Heart right ventricle (tissue), 16 donors: ENCODE measurements at regions not wholly inside any gene's neighbourhood (a gene's known extent, or its start where the extent isn't known, plus 50 kb on each side); places are given as distances from the start of the nearest gene placed in this dataset.

Experiments used
- ATAC-seq, 8 donors: fragments of 200-7000 bp; cut with Tn5 transposase; one replicate each; pipeline ENCODE4 v1.9.1; 2020; ENCODE audit warnings: mild to moderate bottlenecking in 8 of 8, moderate library complexity in 8 of 8, moderate number of reproducible peaks in 1 of 8
- DNase-seq, 2 donors: peaks; one replicate each; pipeline ENCODE4 v3.0.0-alpha.2; 2020
- H3K27ac ChIP-seq, 10 donors: fragments of 200-600 bp; sonication (generic) in 2 of 10; one replicate each; pipeline versions ENCODE4 v1.5.0 to v1.8.0; 2020 to 2022; ENCODE audit warnings: mild to moderate bottlenecking in 3 of 10
- H3K27me3 ChIP-seq, 7 donors: fragments of 200-600 bp; one replicate each; pipeline ENCODE4 v1.8.0; 2021 to 2022; ENCODE audit warnings: mild to moderate bottlenecking in 2 of 7
- H3K36me3 ChIP-seq, 9 donors: fragments of 200-600 bp; sonication (generic) in 1 of 9; one replicate each; pipeline versions ENCODE4 v1.5.0 to v1.8.0; 2020 to 2022; ENCODE audit warnings: mild to moderate bottlenecking in 2 of 9
- H3K4me1 ChIP-seq, 9 donors: fragments of 200-600 bp; sonication (generic) in 1 of 9; one replicate each; pipeline versions ENCODE4 v1.5.0 to v1.8.0; 2020 to 2022; ENCODE audit warnings: mild to moderate bottlenecking in 4 of 9
- H3K4me3 ChIP-seq, 10 donors: fragments of 200-600 bp; sonication (generic) in 2 of 10; one replicate each; pipeline versions ENCODE4 v1.5.0 to v1.8.0; 2020 to 2022; ENCODE audit warnings: mild to moderate bottlenecking in 7 of 10, moderate library complexity in 2 of 10
- H3K9me3 ChIP-seq, 11 donors: fragments of 200-600 bp in 10 of 11; sonication (generic) in 2 of 11; one replicate each; pipeline versions ENCODE4 v1.5.0 to v1.8.0; 2013 to 2022; ENCODE audit warnings: mild to moderate bottlenecking in 2 of 11, control low read depth in 1 of 11, moderate library complexity in 1 of 11
- CTCF ChIP-seq, 9 donors: fragments of 200-600 bp; sonication (generic) in 2 of 9; IDR thresholded peaks; one replicate each; pipeline versions ENCODE4 v1.5.0 to v1.8.0; 2021 to 2022; ENCODE audit warnings: antibody characterized with exemption in 9 of 9, mild to moderate bottlenecking in 5 of 9, moderate library complexity in 1 of 9
- WGBS, 2 donors: extraction: QIAGEN DNeasy Blood & Tissue Kit; methylation state at CpG; one replicate each; pipeline ENCODE4 v1.1.7; 2013; ENCODE audit warnings: inconsistent platforms in 1 of 2; 5-methylcytosine and 5-hydroxymethylcytosine counted together
- intact Hi-C, 10 donors: fragments of 100-400 bp; cut with DNase I; formaldehyde crosslinking; loops; one replicate each; pipeline versions ENCODE4 v1.11.1 to v1.14.2; 2022
- donor health status: Arrhythmogenic right ventricular cardiomyopathy.
- donor health status: ischemic (EF 13 %, LVEDD 7.1; RV severe dilation, severe dysfunction).
- donor health status: healthy with polysubstance abuse.
- donor health status: DM: no; HTN: yes; CAD: no.
- donor health status: DM: no; HTN: no; CAD: no.
- donor health status: ischemic (EF 25% LVEDD 6.9; RV normal size, moderate dysfunction).
- donor health status: ischemic (EF 25% LVEDD 5.7; RV mildly dilated, moderate dysfunction).
- donor health status: healthy.
- donor health status: DM: yes; HTN: yes; CAD: no.
- donor health status: Ischemic cardiomyopathy.
- donor health status: ischemic (EF 35%, LVEDD 5.7; RV mildly dilated, moderate dysfunction).
- donor health status: nonischemic (EF 11% LVEDD 7.7; RV severe dilation, severe dysfunction).
- donor health status: DM: yes; HTN: yes; CAD: no.
- donor health status: PGD.
- donor health status: ischemic (EF 29% LVEDD 5.4; RV normal size, mild dysfunction).
- donor health status: nonischemic (EF 23%, LVEDD 6.1; RV moderate dilation, normal function).

DNA sequence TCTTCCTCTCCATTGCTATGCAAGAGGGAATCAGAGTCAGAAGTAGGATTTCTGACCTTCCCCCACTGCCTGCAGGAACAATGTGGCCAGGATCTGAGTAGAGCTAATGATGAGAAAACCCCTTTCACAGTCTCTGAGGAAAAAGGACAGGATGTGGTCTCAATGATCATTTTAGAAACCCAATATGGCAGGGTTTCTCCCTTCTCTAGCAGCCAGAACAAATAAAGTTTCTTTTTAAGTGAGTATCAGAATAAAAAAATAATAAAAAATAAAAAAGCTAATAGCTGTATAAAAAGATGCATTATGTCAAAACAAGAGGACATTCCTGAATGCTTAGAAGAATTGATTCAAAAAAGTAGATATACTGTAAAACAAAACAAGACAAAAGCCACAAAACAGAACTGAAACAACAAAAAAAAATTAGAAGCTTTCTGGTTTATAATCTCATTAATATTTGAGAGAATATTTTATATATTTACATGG is 1124.9 kb upstream of the ZEB2 start:
- TF ChIP-seq CTCF (IDR thresholded peaks at IDR 0.05): no peak
- H3K27ac ChIP-seq: no peak overlapping the region
- peaks cover 0 to 8% (median 0%) of the 10 kb centered on the region in 11 donors for H3K9me3 ChIP-seq
- ATAC-seq (no peak), DNase-seq (no peak)
- no peak overlapping the region for H3K4me3 ChIP-seq
- intact Hi-C loops: no loop called here
- no peaks in the 10 kb centered on the region for H3K27me3 ChIP-seq
- H3K4me1 ChIP-seq: peaks cover 0 to 12% (median 0%) of the 10 kb centered on the region in 9 donors
- H3K36me3 ChIP-seq: no peaks in the 10 kb centered on the region

- Histone ChIP-seq H3K27me3 (no peaks in the 10 kb centered on the region), H3K36me3 (no peaks in the 10 kb centered on the region), H3K4me3 (no peak overlapping the region), H3K9me3 (no peaks in the 10 kb centered on the region), H3K27ac (no peak overlapping the region), H3K4me1 (no peaks in the 10 kb centered on the region)
- intact Hi-C loops: no loop called here
- peak in 1 of 9 donors; percentile 6 for TF ChIP-seq CTCF (IDR thresholded peaks at IDR 0.05)
- ATAC-seq (no peak), DNase-seq (no peak)
- 60 to 76% methylated on average over 2 of the region's 2 CpGs for WGBS, 2 donors
Measured at GRCh38 chr2:145638675-145639074, 1118.8 kb upstream of the ZEB2 start.

DNA sequence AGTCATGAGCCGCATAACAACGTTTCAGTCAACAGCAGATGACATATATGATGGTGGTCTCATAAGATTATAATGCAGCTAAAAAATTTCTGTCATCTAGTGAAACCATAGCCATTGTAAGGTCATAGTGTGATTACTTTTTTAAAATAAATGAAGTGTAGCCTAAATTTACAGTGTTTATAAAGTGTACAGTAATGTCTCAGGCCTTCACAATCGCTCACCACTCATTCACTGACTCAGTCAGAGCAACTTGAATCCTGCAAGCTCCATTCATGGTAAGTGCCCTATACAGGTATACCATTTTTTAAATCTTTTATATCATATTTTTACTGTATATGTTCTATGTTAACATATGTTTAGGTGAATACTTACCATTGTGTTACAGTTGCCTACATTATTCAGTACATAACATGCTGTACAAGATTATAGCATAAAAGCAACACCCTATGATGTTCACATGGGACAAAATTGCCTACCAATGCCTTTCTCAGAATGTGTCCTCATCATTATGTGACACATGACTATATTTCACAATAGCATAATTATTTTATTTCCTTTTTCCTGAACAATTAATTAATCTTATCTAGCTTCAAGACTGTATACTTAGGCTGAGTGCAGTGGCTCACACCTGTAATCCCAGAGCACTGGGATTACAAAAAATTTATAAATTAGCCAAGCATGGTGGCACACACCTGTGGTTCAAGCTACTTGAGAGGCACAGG is 1115.9 kb upstream of the ZEB2 start:
- no peak for ATAC-seq
- no peaks in the 10 kb centered on the region for H3K4me1 ChIP-seq
- H3K27me3 ChIP-seq: no peaks in the 10 kb centered on the region
- WGBS, 2 donors: 91 to 94% methylated on average over 3 of the region's 3 CpGs
- no peak for TF ChIP-seq CTCF (IDR thresholded peaks at IDR 0.05)
- no peaks in the 10 kb centered on the region for H3K36me3 ChIP-seq
- no peak overlapping the region for H3K4me3 ChIP-seq
- intact Hi-C loops: no loop called here
- no peaks in the 10 kb centered on the region for H3K9me3 ChIP-seq
- H3K27ac ChIP-seq: no peak overlapping the region
- DNase-seq: no peak

DNA sequence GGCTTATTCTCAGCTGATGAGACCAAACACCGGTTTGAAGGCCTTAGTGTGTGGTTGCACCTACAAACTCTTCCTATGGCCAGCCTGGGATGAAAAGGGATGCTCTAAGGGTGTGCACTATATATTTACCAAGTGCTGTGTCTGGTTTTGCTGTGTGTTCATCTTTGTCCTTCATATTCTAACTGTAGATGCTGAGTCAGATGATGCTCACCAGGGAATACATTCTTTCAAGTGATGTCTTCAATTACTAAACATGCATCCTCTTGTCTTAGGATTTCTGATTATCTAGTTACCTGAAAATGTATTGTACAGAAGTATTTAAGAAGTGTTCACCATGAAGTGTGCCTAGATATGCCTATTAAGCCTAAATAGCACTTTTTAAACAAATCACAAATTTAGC is 1111.6 kb upstream of the ZEB2 start:
- DNase-seq: no peak
- H3K4me1 ChIP-seq: no peaks in the 10 kb centered on the region
- intact Hi-C loops: no loop called here
- no peak overlapping the region for H3K27ac ChIP-seq
- H3K27me3 ChIP-seq: no peaks in the 10 kb centered on the region
- H3K36me3 ChIP-seq: no peaks in the 10 kb centered on the region
- no peak overlapping the region for H3K4me3 ChIP-seq
- no peak for TF ChIP-seq CTCF (IDR thresholded peaks at IDR 0.05)
- ATAC-seq: no peak
- no peaks in the 10 kb centered on the region for H3K9me3 ChIP-seq
- WGBS, 2 donors: 90 to 96% methylated on average over 1 of the region's 1 CpG
